Esophagus mucosa (tissue), 1 donor: ENCODE measurements at regions not wholly inside any gene's neighbourhood (a gene's known extent, or its start where the extent isn't known, plus 50 kb on each side); places are given as distances from the start of the nearest gene placed in this dataset.
"Not testable (repeated sequence)": the region's sequence is repeated elsewhere in the genome, so short reads cannot be mapped to it uniquely, and the experiment has no call there.

Experiments
- ATAC-seq: fragments of 200-7000 bp; cut with Tn5 transposase; one replicate; pipeline ENCODE4 v1.9.1; 2020
- donor health status: DM: yes; HTN: yes; CAD: no.

DNA sequence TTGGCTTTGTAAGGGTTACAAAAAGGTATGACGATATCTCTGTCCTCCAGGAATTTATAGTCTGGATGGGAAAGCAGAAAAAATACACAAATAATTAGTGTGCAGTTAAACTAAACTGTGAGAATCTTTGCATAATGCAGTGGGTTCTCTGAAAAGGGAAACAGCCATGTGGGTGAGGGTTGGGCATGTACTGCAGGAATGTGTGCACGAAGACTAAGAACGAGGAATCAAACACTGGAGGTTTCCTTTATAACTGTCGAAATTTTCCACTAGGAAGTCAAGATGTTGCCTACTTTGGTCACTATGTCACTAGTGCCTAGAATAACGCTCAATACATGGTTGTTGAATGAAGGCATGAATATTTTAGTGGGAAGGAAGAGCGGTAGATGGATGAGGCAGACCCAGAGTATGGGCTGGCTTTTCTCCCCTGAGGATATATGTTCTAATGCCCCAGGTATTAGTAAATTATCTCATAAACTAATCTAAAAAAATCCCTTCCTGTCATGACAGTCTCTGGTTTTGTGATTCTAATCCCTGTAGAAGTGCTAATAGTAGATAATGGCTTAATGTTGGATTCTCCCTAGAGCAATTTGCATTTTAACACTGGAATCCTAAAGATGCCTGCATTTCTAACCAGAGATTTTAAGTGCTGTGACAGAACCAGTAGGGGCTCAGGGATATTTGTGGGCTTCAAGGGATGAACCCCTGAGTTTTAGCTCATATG is 227.3 kb downstream of the NMUR2 start:
- ATAC-seq = no peak

DNA sequence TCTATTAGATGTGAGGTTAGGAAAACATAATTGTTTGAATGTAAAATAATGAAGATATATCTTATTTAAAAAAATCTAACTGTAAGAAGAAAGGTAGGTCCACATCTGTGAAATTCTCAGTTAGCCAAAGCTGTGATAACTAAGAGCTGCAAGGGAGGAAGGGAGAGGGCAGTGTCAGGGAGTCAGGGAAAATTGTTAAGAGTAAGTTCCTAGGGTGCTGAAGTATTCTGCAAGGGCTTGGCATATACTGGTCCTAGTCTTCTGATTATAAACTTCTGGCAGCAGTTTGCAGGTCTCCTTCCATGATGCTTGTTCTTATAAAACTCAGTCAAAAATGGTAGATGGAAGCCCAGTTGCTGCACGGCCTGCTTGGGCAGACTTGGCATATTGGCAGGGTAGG is 233.2 kb downstream of the NMUR2 start:
- no peak for ATAC-seq

DNA sequence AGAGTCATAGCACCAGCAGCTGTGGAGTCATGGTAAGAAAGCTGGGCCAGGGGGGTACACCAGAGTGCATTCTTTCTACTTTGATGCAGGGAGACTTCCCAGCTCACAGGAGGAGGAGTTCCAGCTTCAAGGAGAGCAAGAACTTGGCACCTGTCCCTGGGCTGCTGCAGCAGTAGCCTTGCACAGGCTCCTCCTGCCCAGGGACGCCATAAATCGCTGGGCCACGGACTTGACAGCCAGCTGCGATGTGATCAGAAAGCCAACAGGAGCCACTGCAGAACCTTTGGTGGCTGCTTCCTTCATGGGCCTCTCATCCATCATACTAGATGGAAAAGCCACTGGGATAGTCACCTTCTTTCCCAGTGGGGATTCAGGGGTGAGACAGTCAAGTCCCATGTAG is 234.7 kb downstream of the NMUR2 start:
- ATAC-seq = no peak

- ATAC-seq = no peak
Measured at GRCh38 chr5:152164860-152165259, 240.2 kb upstream of the GLRA1 start.

GRCh38 chr5:152159894-152160293 is 235.2 kb upstream of the GLRA1 start:
- not testable (repeated sequence) for ATAC-seq

- not testable (repeated sequence) for ATAC-seq
Measured at GRCh38 chr5:152154452-152154851, 229.8 kb upstream of the GLRA1 start.

- no peak for ATAC-seq
Measured at GRCh38 chr5:152151940-152152339, 227.3 kb upstream of the GLRA1 start.

- ATAC-seq = no peak
Measured at GRCh38 chr5:152151113-152151512, 226.5 kb upstream of the GLRA1 start.

DNA sequence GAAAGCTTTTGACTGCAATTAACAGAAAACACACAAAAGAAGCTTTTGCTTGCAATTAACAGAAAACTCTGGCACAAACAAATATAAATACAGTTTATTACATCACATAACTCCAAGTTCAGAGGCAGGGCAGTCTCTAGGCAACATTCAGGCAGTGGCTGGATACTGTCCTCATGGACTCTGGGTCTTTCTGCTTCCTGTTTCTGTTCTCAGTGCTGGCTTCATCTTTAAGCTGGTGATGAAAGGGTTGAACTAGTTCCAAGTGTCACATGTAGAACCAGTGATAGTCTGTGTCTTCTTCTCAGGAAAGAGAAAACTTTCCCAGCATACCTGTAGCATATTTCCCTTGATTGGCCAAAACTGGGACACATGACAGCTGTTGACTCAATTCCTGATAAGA is 222.6 kb upstream of the GLRA1 start:
- no peak for ATAC-seq

DNA sequence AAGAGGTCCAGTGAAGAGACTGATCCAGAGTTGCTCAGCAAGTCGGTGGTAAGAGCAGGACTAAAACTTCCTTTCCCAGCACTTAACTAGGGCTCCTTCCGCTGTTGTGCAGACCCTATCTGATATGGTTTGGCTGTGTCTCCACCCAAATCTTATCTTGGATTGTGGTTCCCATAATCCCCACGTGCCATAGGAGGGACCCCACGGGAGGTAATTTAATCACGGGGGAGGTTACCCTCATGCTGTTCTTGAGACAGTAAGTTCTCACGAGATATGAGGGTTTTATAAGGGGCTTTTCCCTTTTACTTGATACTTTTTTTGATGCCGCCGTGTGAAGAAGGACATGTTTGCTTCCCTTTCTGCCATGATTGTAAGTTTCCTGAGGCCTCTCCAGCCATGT is 221.9 kb upstream of the GLRA1 start:
- no peak for ATAC-seq

- no peak for ATAC-seq
Measured at GRCh38 chr5:152144556-152144955, 219.9 kb upstream of the GLRA1 start.

- ATAC-seq = no peak
Measured at GRCh38 chr5:152144030-152144429, 219.4 kb upstream of the GLRA1 start.

DNA sequence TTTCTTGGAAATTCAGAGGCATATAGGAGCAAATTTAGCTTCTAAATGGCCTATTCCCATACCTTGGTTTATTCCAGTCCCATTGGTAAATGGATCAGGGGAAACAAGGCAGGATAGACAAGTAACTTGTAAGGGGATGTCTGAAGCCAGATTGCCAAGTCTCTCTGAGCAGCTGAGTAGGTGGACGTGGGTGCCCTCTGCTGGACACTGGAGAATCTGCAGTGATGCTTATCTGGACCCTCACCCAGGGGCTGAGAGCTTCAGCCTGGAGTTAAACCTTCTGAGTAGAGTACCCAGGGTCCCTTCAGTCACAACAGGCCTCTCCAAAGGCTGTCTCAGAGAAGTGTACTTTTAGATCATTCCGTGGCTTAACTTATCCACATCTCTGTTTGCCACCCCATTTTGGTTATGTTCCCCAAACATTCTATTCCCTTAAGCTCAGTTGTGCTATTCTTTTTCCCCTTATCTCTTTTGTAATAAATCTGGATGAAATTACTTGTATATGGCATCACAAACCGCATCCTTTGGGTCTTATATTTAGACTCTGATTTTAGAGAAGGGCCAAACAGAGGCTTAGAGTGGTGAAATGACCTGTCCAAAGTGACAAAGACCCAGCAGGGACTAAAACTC is 218.3 kb upstream of the GLRA1 start:
- ATAC-seq = peak; percentile 51

- ATAC-seq = no peak
Measured at GRCh38 chr5:152140347-152140746, 215.7 kb upstream of the GLRA1 start.

- ATAC-seq = no peak
Measured at GRCh38 chr5:152137063-152137462, 212.4 kb upstream of the GLRA1 start.

GRCh38 chr5:152136321-152136720 is 211.7 kb upstream of the GLRA1 start:
- no peak for ATAC-seq

- ATAC-seq = no peak
Measured at GRCh38 chr5:152135827-152136226, 211.2 kb upstream of the GLRA1 start.

- ATAC-seq = no peak
Measured at GRCh38 chr5:152125661-152126205, 201.1 kb upstream of the GLRA1 start.

- no peak for ATAC-seq
Measured at GRCh38 chr5:152124409-152125041, 199.9 kb upstream of the GLRA1 start.

DNA sequence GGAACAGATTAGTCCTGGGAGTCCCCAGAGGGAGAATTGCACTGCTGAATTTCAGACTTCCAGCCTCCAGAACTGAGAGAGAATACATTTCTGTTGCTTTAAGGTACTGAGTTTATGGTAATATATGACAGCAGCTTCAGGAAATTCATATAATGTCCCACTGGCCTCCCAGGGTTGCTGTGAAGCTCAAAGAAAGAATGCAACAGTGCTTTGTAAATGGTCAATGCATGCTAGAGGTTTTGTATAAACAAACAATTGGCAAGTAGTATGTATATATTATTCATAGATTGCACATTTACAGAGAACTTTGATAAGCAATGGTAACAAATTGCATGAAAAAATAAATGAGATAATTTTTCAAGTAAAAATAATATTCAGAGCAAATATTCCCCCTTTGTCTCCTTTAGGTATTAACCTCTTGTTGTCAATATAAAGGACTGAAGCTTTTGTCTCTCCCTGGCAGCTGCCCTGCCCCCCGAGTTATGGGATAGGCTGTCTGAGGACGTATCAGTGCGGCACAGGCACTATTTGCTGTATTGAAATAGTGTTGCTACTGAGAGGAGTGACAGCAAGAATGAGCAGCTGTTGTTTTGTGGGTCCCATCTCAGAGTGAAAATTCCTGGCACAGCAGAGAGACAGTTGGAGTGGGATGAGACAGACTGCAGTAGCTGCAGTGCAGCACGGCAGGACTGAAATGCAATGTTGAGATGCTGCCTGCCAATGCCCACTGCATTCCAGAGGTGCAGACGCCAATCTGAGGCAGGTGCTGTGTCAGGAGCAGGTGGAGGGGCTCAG is 194.2 kb upstream of the GLRA1 start:
- ATAC-seq = no peak

DNA sequence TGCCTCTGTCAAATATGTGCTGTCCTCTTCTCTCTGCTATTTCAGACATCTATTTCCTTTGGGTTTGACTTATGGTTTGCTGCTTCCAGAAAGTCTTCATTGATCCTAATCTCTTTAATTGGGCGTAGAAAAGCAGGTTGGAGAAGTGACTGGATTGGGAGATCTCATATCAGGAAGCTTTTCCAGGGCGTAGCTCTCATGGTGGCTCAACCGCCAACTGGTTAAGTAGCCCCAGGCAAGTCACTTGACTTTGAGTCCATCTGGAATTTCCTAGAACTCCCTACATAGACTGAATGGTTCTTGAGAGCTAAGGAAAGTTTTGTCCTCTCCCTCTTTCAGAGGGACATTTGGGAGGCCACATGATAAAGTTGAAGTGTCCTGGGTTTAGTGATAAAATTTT is 192.3 kb upstream of the GLRA1 start:
- no peak for ATAC-seq

- ATAC-seq = no peak
Measured at GRCh38 chr5:152113401-152113800, 188.8 kb upstream of the GLRA1 start.

GRCh38 chr5:152107220-152107619 is 182.6 kb upstream of the GLRA1 start:
- ATAC-seq = no peak
